H9 (cell line): ENCODE measurements at regions not wholly inside any gene's neighbourhood (a gene's known extent, or its start where the extent isn't known, plus 50 kb on each side); places are given as distances from the start of the nearest gene placed in this dataset.

Experiments used
- DNase-seq: peaks from one replicate; pipeline ENCODE4 v3.0.0-alpha.2; 2017
- H2AFZ ChIP-seq: one replicate; pipeline ENCODE4 v1.6.1; 2013; ENCODE audit warnings: mild to moderate bottlenecking, low read length, control low read depth, moderate library complexity
- H2AK5ac ChIP-seq: 2 replicates; pipeline ENCODE4 v1.6.1; 2013; ENCODE audit warnings: low read length, control low read depth, mixed read lengths; ENCODE audit not compliant: insufficient read length
- H2BK120ac ChIP-seq: one replicate; pipeline ENCODE4 v1.6.1; 2013; ENCODE audit warnings: low read depth, mild to moderate bottlenecking, low read length, control low read depth, inconsistent platforms; ENCODE audit not compliant: poor library complexity, severe bottlenecking
- H2BK12ac ChIP-seq: 2 replicates; pipeline ENCODE4 v1.6.1; 2013; ENCODE audit warnings: low read length, control low read depth, mixed read lengths, low read depth; ENCODE audit not compliant: insufficient read length
- H2BK15ac ChIP-seq: 2 replicates; pipeline ENCODE4 v1.6.1; 2013; ENCODE audit warnings: low read depth, low read length, control low read depth
- H2BK20ac ChIP-seq: one replicate; pipeline ENCODE4 v1.6.1; 2013; ENCODE audit warnings: low read depth, mild to moderate bottlenecking, low read length, control low read depth, inconsistent platforms; ENCODE audit not compliant: poor library complexity, severe bottlenecking
- H2BK5ac ChIP-seq: 2 replicates; pipeline ENCODE4 v1.6.1; 2013; ENCODE audit warnings: low read length, control low read depth, mixed read lengths; ENCODE audit not compliant: insufficient read length
- H3K14ac ChIP-seq: 2 replicates; pipeline ENCODE4 v1.6.1; 2013; ENCODE audit warnings: low read length, control low read depth; ENCODE audit not compliant: insufficient read depth
- H3K18ac ChIP-seq: 2 replicates; pipeline ENCODE4 v1.6.1; 2013; ENCODE audit warnings: low read depth, mild to moderate bottlenecking, mixed read lengths, low read length, control low read depth; ENCODE audit not compliant: insufficient read length
- H3K23ac ChIP-seq: 2 replicates; pipeline ENCODE4 v1.6.1; 2013; ENCODE audit warnings: low read length, control low read depth, mixed read lengths, low read depth; ENCODE audit not compliant: insufficient read length
- H3K23me2 ChIP-seq: 2 replicates; pipeline ENCODE4 v1.6.1; 2013; ENCODE audit warnings: low read depth, mild to moderate bottlenecking, mixed read lengths, low read length, control low read depth; ENCODE audit not compliant: insufficient read length, poor library complexity, severe bottlenecking
- H3K27ac ChIP-seq: 2 replicates; pipeline ENCODE4 v1.5.1; 2013; ENCODE audit warnings: low read length, control low read depth, mixed read lengths, low read depth; ENCODE audit not compliant: insufficient read length
- H3K27me3 ChIP-seq: 2 replicates; pipeline ENCODE4 v1.6.1; 2013; ENCODE audit warnings: low read length, control low read depth, inconsistent platforms; ENCODE audit not compliant: insufficient read depth
- H3K4ac ChIP-seq: 2 replicates; pipeline ENCODE4 v1.6.1; 2013; ENCODE audit warnings: low read depth, mild to moderate bottlenecking, control low read depth, inconsistent platforms, low read length, moderate library complexity
- H3K4me1 ChIP-seq: 2 replicates; pipeline ENCODE4 v1.6.1; 2013; ENCODE audit warnings: low read length, control low read depth, inconsistent platforms; ENCODE audit not compliant: insufficient read depth
- H3K4me2 ChIP-seq: 2 replicates; pipeline ENCODE4 v1.6.1; 2013; ENCODE audit warnings: low read length, control low read depth, mixed read lengths; ENCODE audit not compliant: insufficient read length, insufficient read depth
- H3K56ac ChIP-seq: 2 replicates; pipeline ENCODE4 v1.6.1; 2013; ENCODE audit warnings: low read depth, mild to moderate bottlenecking, mixed read lengths, low read length, control low read depth; ENCODE audit not compliant: insufficient read length
- H3K79me1 ChIP-seq: 2 replicates; pipeline ENCODE4 v1.6.1; 2013; ENCODE audit warnings: low read depth, mild to moderate bottlenecking, moderate library complexity, low read length, control low read depth, inconsistent platforms; ENCODE audit not compliant: insufficient read depth, poor library complexity, severe bottlenecking
- H3K79me2 ChIP-seq: 2 replicates; pipeline ENCODE4 v1.6.1; 2013; ENCODE audit warnings: low read length, control low read depth, inconsistent platforms; ENCODE audit not compliant: insufficient read depth
- H3K9ac ChIP-seq: 2 replicates; pipeline ENCODE4 v1.6.1; 2013; ENCODE audit warnings: low read length, control low read depth, mixed read lengths; ENCODE audit not compliant: insufficient read length; ENCODE audit errors: extremely low read depth
- H3K9me3 ChIP-seq: one replicate; pipeline ENCODE4 v1.6.1; 2013; ENCODE audit warnings: low read depth, low read length, inconsistent platforms; ENCODE audit not compliant: control insufficient read depth
- H3T11ph ChIP-seq: one replicate; pipeline ENCODE4 v1.6.1; 2013; ENCODE audit warnings: mild to moderate bottlenecking, low read length, control low read depth, inconsistent platforms
- H4K20me1 ChIP-seq: one replicate; pipeline ENCODE4 v1.6.1; 2013; ENCODE audit not compliant: control insufficient read depth, insufficient read length, insufficient read depth
- H4K5ac ChIP-seq: 2 replicates; pipeline ENCODE4 v1.6.1; 2013; ENCODE audit warnings: low read depth, mild to moderate bottlenecking, mixed read lengths, low read length, control low read depth; ENCODE audit not compliant: insufficient read length
- H4K8ac ChIP-seq: replicated peaks from 2 replicates; pipeline ENCODE4 v1.6.1; 2013; ENCODE audit warnings: low read length, control low read depth, mixed read lengths, low read depth; ENCODE audit not compliant: insufficient read length
- H4K91ac ChIP-seq: 2 replicates; pipeline ENCODE4 v1.6.1; 2013; ENCODE audit warnings: low read depth, mild to moderate bottlenecking, moderate library complexity, mixed read lengths, low read length, control low read depth; ENCODE audit not compliant: insufficient read length
- H3K27ac Mint-ChIP-seq, 3 experiments: 2 replicates in 2 of 3; 3 replicates in 1 of 3; pipeline ENCODE4 v1.8.0; 2020 to 2021; ENCODE audit warnings: mixed read lengths in 3 of 3, mild to moderate bottlenecking in 1 of 3, moderate library complexity in 1 of 3
- H3K27me3 Mint-ChIP-seq: 2 replicates; pipeline ENCODE4 v1.8.0; 2021; ENCODE audit warnings: low read depth, mild to moderate bottlenecking, moderate library complexity, mixed read lengths
- H3K36me3 Mint-ChIP-seq, 3 experiments: 2 replicates in 2 of 3; 3 replicates in 1 of 3; pipeline ENCODE4 v1.8.0; 2020 to 2021; ENCODE audit warnings: low read depth in 3 of 3, mixed read lengths in 3 of 3; ENCODE audit not compliant: insufficient read depth in 1 of 3
- H3K4me1 Mint-ChIP-seq, 2 experiments: 2 replicates each; pipeline ENCODE4 v1.8.0; 2020; ENCODE audit warnings: mixed read lengths in 2 of 2
- H3K4me3 Mint-ChIP-seq, 2 experiments: 2 replicates in 1 of 2; 3 replicates in 1 of 2; pipeline ENCODE4 v1.8.0; 2020 to 2021; ENCODE audit warnings: mild to moderate bottlenecking in 2 of 2, mixed read lengths in 2 of 2, moderate library complexity in 1 of 2
- H3K9me3 Mint-ChIP-seq, 2 experiments: 2 replicates in 1 of 2; 3 replicates in 1 of 2; pipeline ENCODE4 v1.8.0; 2020; ENCODE audit warnings: mild to moderate bottlenecking in 2 of 2, mixed read lengths in 2 of 2, moderate library complexity in 1 of 2
- CTCF ChIP-seq: fragments of 200-600 bp; sonication (generic); conservative IDR thresholded peaks from 3 replicates; pipeline ENCODE4 v1.8.0; 2021; ENCODE audit warnings: antibody characterized with exemption, mild to moderate bottlenecking
- WGBS: extraction: QIAGEN DNeasy Blood & Tissue Kit; methylation state at CpG from one replicate; pipeline ENCODE4 v1.1.7; 2013; ENCODE audit warnings: missing lambda C conversion rate, low lambda C conversion rate, mixed read lengths; ENCODE audit not compliant: insufficient read length; ENCODE audit errors: extremely low coverage; 5-methylcytosine and 5-hydroxymethylcytosine counted together

- Histone ChIP-seq H3K4ac (no peak overlapping the region), H4K5ac (no peak overlapping the region), H2BK12ac (no peak overlapping the region), H2BK120ac (no peak overlapping the region), H3K23me2 (no peaks in the 10 kb centered on the region), H3K79me2 (no peaks in the 10 kb centered on the region), H4K20me1 (no peaks in the 10 kb centered on the region), H3K27ac (no peak overlapping the region), H3K56ac (no peak overlapping the region), H3K23ac (no peak overlapping the region), H3K14ac (no peak overlapping the region), H2BK20ac (no peak overlapping the region), H2AK5ac (no peak overlapping the region), H3K18ac (no peak overlapping the region), H3K9ac (no peak overlapping the region), H3T11ph (no peak overlapping the region), H4K91ac (no peak overlapping the region), H3K79me1 (no peaks in the 10 kb centered on the region), H2BK15ac (no peak overlapping the region), H2AFZ (no peak overlapping the region), H3K27me3 (no peaks in the 10 kb centered on the region), H3K4me1 (0 out of 2 replicates have a peak, but pooled peaks cover 2% of the 10 kb centered on the region), H3K4me2 (no peak overlapping the region), H4K8ac (no peak overlapping the region), H2BK5ac (no peak overlapping the region), H3K9me3 (no peaks in the 10 kb centered on the region)
- H3K27ac Mint-ChIP-seq: no peak overlapping the region
- WGBS: no CpG with 5 or more reads among the region's 4 CpGs
- DNase-seq: no peak
- H3K27me3 Mint-ChIP-seq: peaks cover 2% of the 10 kb centered on the region
- no peak for TF ChIP-seq CTCF
- no peaks in the 10 kb centered on the region for H3K9me3 Mint-ChIP-seq
- peaks cover 17 to 20% of the 10 kb centered on the region in 2 experiments for H3K4me1 Mint-ChIP-seq
- H3K4me3 Mint-ChIP-seq: no peak overlapping the region
- H3K36me3 Mint-ChIP-seq: no peaks in the 10 kb centered on the region
Observed at GRCh38 chr11:10641912-10642697, 51.5 kb downstream of the IRAG1 start.
